ENCODE measurements at regions not wholly inside any gene's neighbourhood (a gene's known extent, or its start where the extent isn't known, plus 50 kb on each side); places are given as distances from the start of the nearest gene placed in this dataset.

GRCh38 chr4:96916711-96917110 is 1076.8 kb downstream of the PDHA2 start:
- no peak overlapping the region for H3K27ac ChIP-seq (ENCODE audit: low read depth, low read length)
- no peaks in the 10 kb centered on the region for H3K4me1 ChIP-seq (ENCODE audit: insufficient read depth, low read length)
- no peaks in the 10 kb centered on the region for H3K36me3 ChIP-seq (ENCODE audit: insufficient read depth, low read length)
- no peak overlapping the region for H3K4me3 ChIP-seq (ENCODE audit: insufficient read depth, low read depth, low read length)
- Mint-ChIP-seq H3K36me3 (ENCODE audit: low read depth, unreplicated experiment) (no peaks in the 10 kb centered on the region), H3K27me3 (ENCODE audit: low read depth, unreplicated experiment) (no peaks in the 10 kb centered on the region), H3K4me1 (ENCODE audit: low read depth, unreplicated experiment) (peaks cover 3% of the 10 kb centered on the region), H3K4me3 (ENCODE audit: unreplicated experiment) (no peak overlapping the region), H3K27ac (ENCODE audit: unreplicated experiment) (no peak overlapping the region), H3K9me3 (ENCODE audit: unreplicated experiment) (no peaks in the 10 kb centered on the region)
- no peaks in the 10 kb centered on the region for H3K9me3 ChIP-seq (ENCODE audit: insufficient read depth, low read depth, low read length)
- no peaks in the 10 kb centered on the region for H3K79me2 ChIP-seq (ENCODE audit: insufficient read depth, low read length)
- no peak overlapping the region for H3K4me2 ChIP-seq (ENCODE audit: low read length)
- no peak overlapping the region for H3K9ac ChIP-seq (ENCODE audit: low read length)
- H3K27me3 ChIP-seq (ENCODE audit: insufficient read depth, low read length) = no peaks in the 10 kb centered on the region
- DNase-seq (ENCODE audit: low read depth) = no peak
- no peaks in the 10 kb centered on the region for H4K20me1 ChIP-seq (ENCODE audit: insufficient read depth, low read length)
- H2AFZ ChIP-seq (ENCODE audit: low read depth, low read length) = no peak overlapping the region
- FAIRE-seq = no peak
- no peak for TF ChIP-seq EZH2 (IDR thresholded peaks at IDR 0.05; ENCODE audit: insufficient read depth, low read length)
- TF ChIP-seq CTCF (IDR thresholded peaks at IDR 0.05; ENCODE audit: insufficient read depth, low read depth, low read length) = no peak

- no peaks in the 10 kb centered on the region for H3K27me3 ChIP-seq (ENCODE audit: insufficient read depth, low read length)
- H3K36me3 ChIP-seq (ENCODE audit: insufficient read depth, low read length) = no peaks in the 10 kb centered on the region
- H2AFZ ChIP-seq (ENCODE audit: low read depth, low read length) = no peak overlapping the region
- no peaks in the 10 kb centered on the region for H3K4me1 ChIP-seq (ENCODE audit: insufficient read depth, low read length)
- Mint-ChIP-seq H3K27me3 (ENCODE audit: low read depth, unreplicated experiment) (no peaks in the 10 kb centered on the region), H3K4me1 (ENCODE audit: low read depth, unreplicated experiment) (no peaks in the 10 kb centered on the region), H3K27ac (ENCODE audit: unreplicated experiment) (no peak overlapping the region), H3K36me3 (ENCODE audit: low read depth, unreplicated experiment) (no peaks in the 10 kb centered on the region), H3K4me3 (ENCODE audit: unreplicated experiment) (no peak overlapping the region), H3K9me3 (ENCODE audit: unreplicated experiment) (no peaks in the 10 kb centered on the region)
- DNase-seq (ENCODE audit: low read depth) = no peak
- H3K9me3 ChIP-seq (ENCODE audit: insufficient read depth, low read depth, low read length) = no peaks in the 10 kb centered on the region
- H3K9ac ChIP-seq (ENCODE audit: low read length) = no peak overlapping the region
- H3K4me3 ChIP-seq (ENCODE audit: insufficient read depth, low read depth, low read length) = no peak overlapping the region
- no peak overlapping the region for H3K4me2 ChIP-seq (ENCODE audit: low read length)
- no peak overlapping the region for H3K27ac ChIP-seq (ENCODE audit: low read depth, low read length)
- no peaks in the 10 kb centered on the region for H3K79me2 ChIP-seq (ENCODE audit: insufficient read depth, low read length)
- H4K20me1 ChIP-seq (ENCODE audit: insufficient read depth, low read length) = no peaks in the 10 kb centered on the region
- no peak for FAIRE-seq
- no peak for TF ChIP-seq CTCF (IDR thresholded peaks at IDR 0.05; ENCODE audit: insufficient read depth, low read depth, low read length)
- TF ChIP-seq EZH2 (IDR thresholded peaks at IDR 0.05; ENCODE audit: insufficient read depth, low read length) = no peak
Observed at GRCh38 chr4:96936886-96937285, 1097.0 kb downstream of the PDHA2 start.

- TF ChIP-seq EZH2 (IDR thresholded peaks at IDR 0.05; ENCODE audit: insufficient read depth, low read length) (no peak), CTCF (IDR thresholded peaks at IDR 0.05; ENCODE audit: insufficient read depth, low read depth, low read length) (no peak)
- no peaks in the 10 kb centered on the region for H3K4me1 ChIP-seq (ENCODE audit: insufficient read depth, low read length)
- no peak overlapping the region for H3K9ac ChIP-seq (ENCODE audit: low read length)
- Mint-ChIP-seq H3K4me3 (ENCODE audit: unreplicated experiment) (no peak overlapping the region), H3K27me3 (ENCODE audit: low read depth, unreplicated experiment) (no peaks in the 10 kb centered on the region), H3K27ac (ENCODE audit: unreplicated experiment) (no peak overlapping the region), H3K4me1 (ENCODE audit: low read depth, unreplicated experiment) (peaks cover 5% of the 10 kb centered on the region), H3K9me3 (ENCODE audit: unreplicated experiment) (no peaks in the 10 kb centered on the region), H3K36me3 (ENCODE audit: low read depth, unreplicated experiment) (no peaks in the 10 kb centered on the region)
- no peak overlapping the region for H3K27ac ChIP-seq (ENCODE audit: low read depth, low read length)
- no peaks in the 10 kb centered on the region for H3K9me3 ChIP-seq (ENCODE audit: insufficient read depth, low read depth, low read length)
- no peak overlapping the region for H2AFZ ChIP-seq (ENCODE audit: low read depth, low read length)
- no peaks in the 10 kb centered on the region for H3K27me3 ChIP-seq (ENCODE audit: insufficient read depth, low read length)
- no peaks in the 10 kb centered on the region for H4K20me1 ChIP-seq (ENCODE audit: insufficient read depth, low read length)
- no peak overlapping the region for H3K4me2 ChIP-seq (ENCODE audit: low read length)
- no peaks in the 10 kb centered on the region for H3K36me3 ChIP-seq (ENCODE audit: insufficient read depth, low read length)
- FAIRE-seq (no peak), DNase-seq (ENCODE audit: low read depth) (no peak)
- no peak overlapping the region for H3K4me3 ChIP-seq (ENCODE audit: insufficient read depth, low read depth, low read length)
- no peaks in the 10 kb centered on the region for H3K79me2 ChIP-seq (ENCODE audit: insufficient read depth, low read length)
Observed at GRCh38 chr4:96946552-96946951, 1106.7 kb downstream of the PDHA2 start.
